Upper lobe of left lung (tissue), 4 donors: ENCODE measurements at regions not wholly inside any gene's neighbourhood (a gene's known extent, or its start where the extent isn't known, plus 50 kb on each side); places are given as distances from the start of the nearest gene placed in this dataset.

Experiments
- EP300 ChIP-seq, 4 donors: sonication (generic); formaldehyde crosslinking; IDR thresholded peaks; one replicate each; pipeline ENCODE4 v1.5.1; 2017; ENCODE audit warnings: antibody characterized with exemption in 4 of 4, control low read depth in 2 of 4
- POLR2A ChIP-seq, 4 donors: fragments of 450-650 bp; IDR thresholded peaks; one replicate each; pipeline ENCODE4 v1.5.1; 2016 to 2017; ENCODE audit warnings: antibody characterized with exemption in 4 of 4, mild to moderate bottlenecking in 2 of 4
- POLR2AphosphoS5 ChIP-seq, 2 donors: sonication (generic); formaldehyde crosslinking; IDR thresholded peaks; one replicate each; pipeline ENCODE4 v1.5.1; 2017; ENCODE audit warnings: antibody characterized with exemption in 2 of 2
- TF ChIP-seq, protein P1 (sequence below), 6 experiments: fragments of 450-650 bp in 4 of 6; fragments of 200-600 bp in 2 of 6; sonication (generic) in 2 of 6; IDR thresholded peaks; one replicate each; pipeline ENCODE4 v1.5.1; 2016 to 2019; ENCODE audit warnings: antibody characterized with exemption in 6 of 6

DNA sequence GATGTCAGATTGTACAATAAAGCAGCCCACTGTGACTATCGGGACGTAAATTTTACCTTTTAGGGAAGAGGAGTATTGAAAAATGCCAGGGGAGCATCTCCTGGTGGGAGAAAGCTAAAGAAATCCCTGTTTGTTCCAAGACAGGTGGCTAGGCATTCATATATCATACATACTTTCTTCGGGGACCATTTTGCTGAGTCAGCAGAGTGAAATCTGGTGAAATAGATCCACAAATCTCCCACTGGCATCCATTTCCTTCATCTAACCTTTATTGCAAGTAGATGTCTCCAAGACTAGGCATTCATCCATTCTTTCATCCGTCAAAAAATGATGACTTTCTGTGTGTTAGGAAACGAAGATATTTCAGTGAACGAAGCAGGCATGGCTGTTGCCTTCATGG, 107.1 kb downstream of the BMP4 start:
- TF ChIP-seq, protein P1, sequence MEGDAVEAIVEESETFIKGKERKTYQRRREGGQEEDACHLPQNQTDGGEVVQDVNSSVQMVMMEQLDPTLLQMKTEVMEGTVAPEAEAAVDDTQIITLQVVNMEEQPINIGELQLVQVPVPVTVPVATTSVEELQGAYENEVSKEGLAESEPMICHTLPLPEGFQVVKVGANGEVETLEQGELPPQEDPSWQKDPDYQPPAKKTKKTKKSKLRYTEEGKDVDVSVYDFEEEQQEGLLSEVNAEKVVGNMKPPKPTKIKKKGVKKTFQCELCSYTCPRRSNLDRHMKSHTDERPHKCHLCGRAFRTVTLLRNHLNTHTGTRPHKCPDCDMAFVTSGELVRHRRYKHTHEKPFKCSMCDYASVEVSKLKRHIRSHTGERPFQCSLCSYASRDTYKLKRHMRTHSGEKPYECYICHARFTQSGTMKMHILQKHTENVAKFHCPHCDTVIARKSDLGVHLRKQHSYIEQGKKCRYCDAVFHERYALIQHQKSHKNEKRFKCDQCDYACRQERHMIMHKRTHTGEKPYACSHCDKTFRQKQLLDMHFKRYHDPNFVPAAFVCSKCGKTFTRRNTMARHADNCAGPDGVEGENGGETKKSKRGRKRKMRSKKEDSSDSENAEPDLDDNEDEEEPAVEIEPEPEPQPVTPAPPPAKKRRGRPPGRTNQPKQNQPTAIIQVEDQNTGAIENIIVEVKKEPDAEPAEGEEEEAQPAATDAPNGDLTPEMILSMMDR (IDR thresholded peaks at IDR 0.05) = no peak
- TF ChIP-seq POLR2A (IDR thresholded peaks at IDR 0.05) (no peak), POLR2AphosphoS5 (IDR thresholded peaks at IDR 0.05) (no peak), EP300 (IDR thresholded peaks at IDR 0.05) (no peak)
